Lung (tissue), 11 donors: ENCODE measurements at regions not wholly inside any gene's neighbourhood (a gene's known extent, or its start where the extent isn't known, plus 50 kb on each side); places are given as distances from the start of the nearest gene placed in this dataset.

ENCODE experiments used
- ATAC-seq: fragments of 200-7000 bp; cut with Tn5 transposase; one replicate; pipeline ENCODE4 v1.9.1; 2020; ENCODE audit warnings: moderate number of reproducible peaks; ENCODE audit not compliant: insufficient read depth, low FRiP score
- DNase-seq, 3 donors: peaks; one replicate each; pipeline ENCODE4 v3.0.0-alpha.2; 2013 to 2017
- H3K27ac ChIP-seq, 2 donors: one replicate each; pipeline ENCODE4 v1.5.1; 2013; ENCODE audit warnings: mild to moderate bottlenecking in 2 of 2, moderate library complexity in 2 of 2, control low read depth in 1 of 2, inconsistent platforms in 1 of 2, low read depth in 1 of 2, low read length in 1 of 2
- H3K27me3 ChIP-seq, 3 donors: one replicate each; pipeline ENCODE4 v1.5.1; 2013; ENCODE audit warnings: low read length in 2 of 3; ENCODE audit not compliant: control insufficient read depth in 3 of 3, insufficient read depth in 3 of 3
- H3K36me3 ChIP-seq, 4 donors: one replicate each; pipeline ENCODE4 v1.5.1; 2013; ENCODE audit warnings: low read length in 4 of 4, mild to moderate bottlenecking in 1 of 4, moderate library complexity in 1 of 4; ENCODE audit not compliant: control insufficient read depth in 4 of 4, insufficient read depth in 4 of 4
- H3K4me1 ChIP-seq, 5 donors: one replicate each; pipeline ENCODE4 v1.5.1; 2013; ENCODE audit warnings: low read length in 5 of 5, mild to moderate bottlenecking in 2 of 5, moderate library complexity in 1 of 5; ENCODE audit not compliant: control insufficient read depth in 5 of 5, insufficient read depth in 5 of 5
- H3K4me3 ChIP-seq: one replicate; pipeline ENCODE4 v1.5.1; 2013; ENCODE audit warnings: mild to moderate bottlenecking, control low read depth, moderate library complexity
- H3K9ac ChIP-seq, 2 donors: one replicate each; pipeline ENCODE4 v1.5.1; 2013; ENCODE audit warnings: low read length in 2 of 2, control low read depth in 1 of 2; ENCODE audit not compliant: insufficient read depth in 1 of 2
- H3K9me3 ChIP-seq, 4 donors: one replicate each; pipeline ENCODE4 v1.5.1; 2013; ENCODE audit warnings: low read length in 3 of 4, mild to moderate bottlenecking in 1 of 4, moderate library complexity in 1 of 4; ENCODE audit not compliant: control insufficient read depth in 4 of 4, insufficient read depth in 3 of 4
- WGBS, 2 donors: extraction: QIAGEN DNeasy Blood & Tissue Kit; methylation state at CpG; one replicate each; pipeline ENCODE4 v1.1.7; 2013; 5-methylcytosine and 5-hydroxymethylcytosine counted together
- TF ChIP-seq, protein P1 (sequence below): IDR thresholded peaks from 2 replicates; pipeline ENCODE4 v1.5.1; 2012; ENCODE audit warnings: mild to moderate bottlenecking; ENCODE audit errors: control extremely low read depth, extremely low read depth
- donor health status: control.
- donor health status: control.
- donor health status: Bipolar disorder and iron deficiency.
- donor health status: healthy.
- donor health status: DM: yes; HTN: yes; CAD: no.

DNA sequence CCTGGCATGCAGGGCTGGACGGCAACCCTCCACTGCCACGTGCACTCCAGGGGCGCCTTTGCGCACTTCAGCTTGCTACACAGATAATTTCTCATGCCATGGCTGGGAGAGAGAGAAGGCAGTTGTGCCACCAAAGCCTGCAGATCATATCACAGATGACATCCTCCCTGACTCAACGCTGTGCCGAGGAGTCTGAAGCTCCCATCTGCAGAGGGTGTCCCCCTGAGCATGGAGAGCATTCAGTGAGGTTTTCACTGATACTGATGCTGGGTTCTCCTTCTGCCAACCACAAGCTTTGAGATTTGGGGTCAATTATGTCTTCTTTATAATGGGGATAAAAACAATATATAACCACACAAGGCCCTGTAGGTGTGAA is 607.4 kb upstream of the ADAMTS16 start:
- Histone ChIP-seq H3K9ac (no peak overlapping the region), H3K27me3 (no peaks in the 10 kb centered on the region), H3K36me3 (no peaks in the 10 kb centered on the region), H3K4me1 (no peaks in the 10 kb centered on the region), H3K9me3 (peaks cover 0 to 2% (median 0%) of the 10 kb centered on the region in 4 donors), H3K27ac (no peak overlapping the region), H3K4me3 (no peak overlapping the region)
- TF ChIP-seq, protein P1, sequence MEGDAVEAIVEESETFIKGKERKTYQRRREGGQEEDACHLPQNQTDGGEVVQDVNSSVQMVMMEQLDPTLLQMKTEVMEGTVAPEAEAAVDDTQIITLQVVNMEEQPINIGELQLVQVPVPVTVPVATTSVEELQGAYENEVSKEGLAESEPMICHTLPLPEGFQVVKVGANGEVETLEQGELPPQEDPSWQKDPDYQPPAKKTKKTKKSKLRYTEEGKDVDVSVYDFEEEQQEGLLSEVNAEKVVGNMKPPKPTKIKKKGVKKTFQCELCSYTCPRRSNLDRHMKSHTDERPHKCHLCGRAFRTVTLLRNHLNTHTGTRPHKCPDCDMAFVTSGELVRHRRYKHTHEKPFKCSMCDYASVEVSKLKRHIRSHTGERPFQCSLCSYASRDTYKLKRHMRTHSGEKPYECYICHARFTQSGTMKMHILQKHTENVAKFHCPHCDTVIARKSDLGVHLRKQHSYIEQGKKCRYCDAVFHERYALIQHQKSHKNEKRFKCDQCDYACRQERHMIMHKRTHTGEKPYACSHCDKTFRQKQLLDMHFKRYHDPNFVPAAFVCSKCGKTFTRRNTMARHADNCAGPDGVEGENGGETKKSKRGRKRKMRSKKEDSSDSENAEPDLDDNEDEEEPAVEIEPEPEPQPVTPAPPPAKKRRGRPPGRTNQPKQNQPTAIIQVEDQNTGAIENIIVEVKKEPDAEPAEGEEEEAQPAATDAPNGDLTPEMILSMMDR, result no peak
- DNase-seq (no peak), ATAC-seq (no peak)
- WGBS, 2 donors, result 86 to 87% methylated on average over 6 of the region's 6 CpGs

DNA sequence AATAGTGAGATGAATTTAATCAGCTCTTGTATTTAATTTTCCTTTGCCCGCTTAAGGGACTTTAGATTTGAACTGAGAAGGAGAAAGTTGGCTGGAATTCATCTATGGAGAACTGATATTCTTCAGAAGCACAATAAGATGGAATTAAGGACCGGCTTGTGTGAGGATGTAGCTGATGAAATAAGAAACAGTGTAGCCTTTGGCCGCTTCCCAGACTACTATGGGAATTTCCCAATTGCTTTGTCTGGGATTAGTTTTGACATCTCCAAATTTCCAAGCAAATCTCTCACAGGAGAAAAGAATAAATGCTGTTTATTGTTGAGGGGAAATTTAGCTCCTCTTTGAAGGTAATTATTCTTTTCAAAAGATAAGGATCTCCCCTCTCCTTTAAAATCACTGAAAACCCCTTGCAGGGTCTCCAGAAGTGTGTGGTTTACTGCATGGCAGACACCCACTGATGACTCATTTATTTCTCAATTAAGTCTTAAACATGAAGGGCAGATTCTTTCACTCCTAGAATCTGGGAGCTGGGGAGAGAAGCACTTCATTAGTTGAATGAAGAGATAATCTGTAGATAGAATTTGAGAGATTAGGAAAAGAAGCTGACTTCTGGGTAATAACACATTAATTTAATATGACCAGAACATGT is 606.5 kb upstream of the ADAMTS16 start:
- H3K36me3 ChIP-seq, result no peaks in the 10 kb centered on the region
- TF ChIP-seq, protein P1, result no peak
- H3K27me3 ChIP-seq, result no peaks in the 10 kb centered on the region
- no peak overlapping the region for H3K27ac ChIP-seq
- no peaks in the 10 kb centered on the region for H3K4me1 ChIP-seq
- ATAC-seq (no peak), DNase-seq (no peak)
- peaks cover 0 to 2% (median 0%) of the 10 kb centered on the region in 4 donors for H3K9me3 ChIP-seq
- no peak overlapping the region for H3K9ac ChIP-seq
- 85 to 91% methylated on average over 3 of the region's 3 CpGs for WGBS, 2 donors
- no peak overlapping the region for H3K4me3 ChIP-seq

DNA sequence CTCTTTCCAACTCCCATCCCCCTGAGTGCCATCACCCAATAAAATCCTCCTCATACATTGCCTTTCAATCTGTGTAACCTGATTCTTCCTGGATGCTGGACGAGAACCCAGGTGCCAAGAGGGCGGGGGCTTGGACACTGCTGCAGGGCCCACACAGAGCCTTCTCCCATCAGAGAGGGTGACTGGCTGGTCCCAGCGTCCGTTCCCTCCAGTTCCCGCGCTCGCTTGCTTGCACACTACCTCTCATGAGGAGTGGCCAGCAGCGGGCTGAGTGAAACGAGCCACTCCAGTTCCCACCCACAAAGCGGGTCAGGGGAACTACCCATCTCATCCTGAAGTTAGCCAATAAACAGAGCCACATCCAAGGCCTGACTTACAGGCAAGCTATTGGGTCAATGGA is 602.6 kb upstream of the ADAMTS16 start:
- no peak overlapping the region for H3K4me3 ChIP-seq
- H3K27me3 ChIP-seq, result no peaks in the 10 kb centered on the region
- ATAC-seq (no peak), DNase-seq (no peak)
- H3K9me3 ChIP-seq, result peaks cover 0 to 2% (median 0%) of the 10 kb centered on the region in 4 donors
- no peak overlapping the region for H3K9ac ChIP-seq
- H3K36me3 ChIP-seq, result no peaks in the 10 kb centered on the region
- H3K27ac ChIP-seq, result no peak overlapping the region
- TF ChIP-seq, protein P1, result no peak
- WGBS, 2 donors, result 84 to 85% methylated on average over 10 of the region's 10 CpGs
- H3K4me1 ChIP-seq, result no peaks in the 10 kb centered on the region
